Stimulated activated CD4-positive, alpha-beta T cell treated with anti-CD3 and anti-CD28 coated beads, Interleukin-1b, Interleukin-23, amount 100 ng/mL, for 24 hours (primary cell): ENCODE measurements at regions not wholly inside any gene's neighbourhood (a gene's known extent, or its start where the extent isn't known, plus 50 kb on each side); places are given as distances from the start of the nearest gene placed in this dataset.
"Not testable (repeated sequence)": the region's sequence is repeated elsewhere in the genome, so short reads cannot be mapped to it uniquely, and the experiment has no call there.

Experiments used
- DNase-seq, 4 experiments: peaks; one replicate each; pipeline ENCODE4 v3.0.0-alpha.2; 2020; ENCODE audit warnings: low read depth in 4 of 4, low spot score in 1 of 4

DNA sequence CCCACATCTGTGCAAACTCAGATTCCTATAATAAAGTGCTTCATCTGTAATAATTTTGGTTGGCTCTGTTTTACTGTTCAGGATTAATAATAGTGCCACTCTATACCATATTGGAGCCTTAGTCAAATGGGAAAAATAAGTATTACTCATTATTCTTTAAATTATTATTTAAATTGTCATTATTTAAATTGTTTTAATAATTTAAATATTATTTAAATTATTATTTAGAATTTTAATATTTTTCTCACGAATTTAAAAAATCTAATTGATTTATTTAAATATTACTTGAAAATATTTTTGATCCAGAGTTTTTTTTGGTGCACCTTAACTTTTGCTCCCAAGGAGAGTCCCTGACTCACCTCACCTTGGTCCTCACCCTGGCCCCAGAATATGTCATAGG is 245.7 kb upstream of the MDGA2 start:
- DNase-seq, result no peak

DNA sequence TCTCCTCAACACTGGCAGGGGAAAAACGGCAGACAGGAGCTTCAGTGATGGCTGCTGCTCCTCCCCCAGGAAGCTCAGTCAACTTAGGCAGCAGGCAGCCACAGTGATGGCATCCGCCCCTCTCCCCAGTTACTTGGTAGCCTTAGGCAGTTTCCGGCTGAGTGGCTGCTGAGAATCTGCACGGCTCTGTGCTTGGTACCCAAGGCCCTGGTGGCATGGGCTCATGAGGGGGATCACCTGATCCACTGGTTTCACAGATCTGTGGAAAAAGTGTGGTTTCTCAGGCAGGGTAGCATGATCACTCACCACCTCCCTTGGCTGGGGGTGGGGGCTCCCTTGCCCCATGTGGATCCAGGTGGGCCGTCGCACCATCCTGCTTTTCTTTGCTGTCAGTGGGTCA is 244.6 kb upstream of the MDGA2 start:
- DNase-seq, result no peak

DNA sequence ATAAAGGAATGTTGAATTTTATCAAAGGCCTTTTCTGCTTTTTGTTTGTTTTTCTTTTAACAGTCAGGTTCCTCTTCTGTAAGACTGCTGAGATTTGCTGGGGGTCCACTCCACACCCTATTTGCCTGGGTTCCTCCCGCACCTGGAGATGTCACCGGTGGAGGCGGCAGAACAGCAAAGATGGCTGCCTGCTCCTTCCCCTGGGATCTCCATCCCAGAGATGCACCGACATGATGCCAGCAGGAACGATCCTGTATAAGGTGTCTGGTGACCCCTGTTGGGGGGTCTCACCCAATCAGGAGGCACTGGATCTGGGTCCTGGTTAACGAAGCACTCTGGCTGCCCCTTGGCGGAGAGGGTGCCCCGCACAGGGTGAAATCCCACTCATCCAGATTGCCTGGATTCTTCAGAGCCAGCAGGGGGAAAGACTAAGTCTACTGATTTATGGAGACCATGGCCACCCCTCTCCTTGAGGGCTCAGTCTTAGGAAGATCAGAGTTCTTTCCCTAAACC is 244.0 kb upstream of the MDGA2 start:
- DNase-seq, result no peak

DNA sequence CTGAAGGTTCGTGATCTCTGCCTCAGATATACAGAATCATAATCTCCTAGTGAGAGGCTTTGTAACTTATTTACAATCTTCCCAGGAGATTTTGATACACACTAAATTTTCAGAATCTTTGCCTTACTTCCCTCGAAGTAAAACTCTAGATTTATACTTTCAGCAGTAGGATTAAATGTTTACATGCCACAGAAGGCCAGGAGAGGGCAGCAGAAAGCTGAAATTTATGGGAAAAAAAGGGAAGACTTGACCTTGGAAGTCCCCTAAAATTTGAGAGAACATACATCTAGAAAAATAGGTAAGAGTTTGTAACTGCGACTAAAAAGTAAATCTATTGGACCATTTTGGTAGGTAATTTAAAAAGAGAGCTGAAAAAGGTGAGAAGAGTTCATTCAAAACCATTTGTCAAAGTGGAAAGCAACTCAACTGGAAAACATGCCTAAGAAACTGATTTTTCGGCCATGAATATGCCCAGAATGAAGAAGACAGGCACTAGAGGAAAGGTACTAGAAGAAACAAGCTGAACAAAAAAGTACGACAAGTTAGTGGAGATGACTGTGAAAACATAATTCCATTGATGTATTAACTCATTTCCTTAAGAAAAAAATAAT is 242.0 kb upstream of the MDGA2 start:
- DNase-seq, result no peak

DNA sequence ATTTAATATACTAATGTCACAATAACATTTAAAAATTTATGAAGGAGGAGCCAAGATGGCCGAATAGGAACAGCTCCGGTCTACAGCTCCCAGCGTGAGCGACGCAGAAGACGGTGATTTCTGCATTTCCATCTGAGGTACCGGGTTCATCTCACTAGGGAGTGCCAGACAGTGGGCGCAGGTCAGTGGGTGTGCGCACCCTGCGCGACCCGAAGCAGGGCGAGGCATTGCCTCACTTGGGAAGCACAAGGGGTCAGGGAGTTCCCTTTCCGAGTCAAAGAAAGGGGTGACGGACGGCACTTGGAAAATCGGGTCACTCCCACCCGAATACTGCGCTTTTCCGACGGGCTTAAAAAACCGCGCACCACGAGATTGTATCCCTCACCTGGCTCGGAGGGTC is 225.7 kb upstream of the MDGA2 start:
- not testable (repeated sequence) for DNase-seq

DNA sequence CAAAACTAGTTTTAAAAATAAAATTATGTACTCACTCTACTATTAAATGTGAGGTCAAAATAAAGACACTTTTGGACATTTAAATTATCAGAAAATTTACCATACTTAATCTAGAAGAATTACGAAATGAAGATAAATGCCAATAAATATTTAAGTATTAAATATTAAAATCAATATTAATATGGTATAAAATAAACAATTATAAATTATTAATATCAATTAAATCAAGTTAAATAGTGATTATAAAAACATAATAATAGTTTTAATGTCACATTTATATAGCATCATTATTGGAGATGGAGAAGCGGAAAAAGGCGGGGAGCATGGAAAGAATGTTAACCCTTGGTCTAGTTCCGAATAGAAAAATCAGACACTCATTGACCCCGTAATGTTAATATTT is 224.3 kb upstream of the MDGA2 start:
- no peak for DNase-seq

DNA sequence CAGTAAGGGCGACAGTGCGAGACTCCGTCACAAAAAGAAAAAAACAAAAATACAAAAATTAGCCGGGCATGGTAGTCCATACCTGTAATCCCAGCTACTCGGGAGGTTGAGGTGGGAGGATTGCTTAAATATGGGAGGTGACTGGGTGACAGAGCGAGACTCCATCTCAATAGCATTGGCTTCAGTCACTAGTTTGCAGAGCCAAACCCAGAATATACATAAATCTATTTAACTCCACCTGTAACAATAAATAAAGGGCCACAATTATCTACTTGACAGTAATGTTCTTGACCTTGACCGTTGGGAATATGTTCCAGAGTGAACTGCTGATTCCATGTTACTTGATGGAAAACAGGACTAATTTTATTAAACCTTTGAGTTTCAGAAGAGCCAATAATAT is 198.9 kb upstream of the MDGA2 start:
- no peak for DNase-seq

DNA sequence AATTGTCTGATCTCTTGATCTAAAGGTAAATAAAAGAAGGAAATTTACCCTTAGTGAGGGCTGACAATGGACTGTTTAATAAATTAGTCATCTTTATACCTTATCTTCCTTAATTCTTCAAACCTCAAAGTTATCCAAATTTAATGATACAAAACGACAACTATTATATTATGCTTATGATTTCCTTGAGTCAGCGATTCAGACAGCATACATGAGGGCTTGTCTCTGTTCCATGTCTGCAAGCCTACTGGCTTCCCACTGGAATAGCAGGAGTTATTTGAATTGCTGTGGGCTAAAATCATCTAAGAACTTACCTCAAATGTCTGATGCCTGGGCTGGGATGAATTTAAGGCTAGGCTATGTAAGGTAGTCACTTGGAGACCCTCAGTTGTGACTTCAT is 197.2 kb upstream of the MDGA2 start:
- DNase-seq, result no peak

DNA sequence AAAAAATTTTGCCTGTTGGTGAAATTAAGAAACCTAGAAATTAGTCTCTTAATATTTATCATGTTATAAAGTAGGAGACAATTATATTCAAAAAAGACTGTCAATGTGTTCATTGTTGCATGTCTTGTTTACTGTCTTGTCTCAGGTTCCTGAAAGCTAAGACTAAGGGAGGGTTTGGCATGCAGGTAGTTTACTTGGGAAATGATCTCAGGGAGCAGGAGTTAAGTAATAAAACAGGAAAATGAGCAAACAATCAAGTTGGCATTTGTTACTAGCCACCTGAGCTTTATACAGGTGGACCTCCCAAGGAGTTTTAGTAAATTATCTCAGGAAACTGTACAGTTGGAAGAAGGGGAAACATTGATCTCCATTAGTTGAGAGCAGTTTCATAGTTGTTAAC is 188.0 kb upstream of the MDGA2 start:
- no peak for DNase-seq

DNA sequence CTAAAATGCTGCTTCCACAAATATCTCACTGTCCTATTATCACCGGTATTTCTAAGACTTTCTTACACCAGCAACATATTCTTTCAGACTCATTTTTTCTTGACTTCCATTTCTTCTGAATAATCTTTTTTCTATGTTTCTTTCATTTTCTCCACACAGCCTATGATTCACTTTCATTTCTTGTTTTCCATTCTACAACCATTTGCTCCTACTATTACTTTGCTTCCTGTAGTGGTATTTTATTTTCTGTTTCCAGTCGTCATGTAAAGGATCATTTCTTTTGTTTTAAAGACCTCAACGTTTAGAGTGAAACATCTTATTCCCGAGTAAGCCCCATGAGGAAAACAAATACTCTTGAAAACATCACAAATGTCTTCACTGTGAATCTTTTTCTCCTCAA is 182.2 kb upstream of the MDGA2 start:
- no peak for DNase-seq

DNA sequence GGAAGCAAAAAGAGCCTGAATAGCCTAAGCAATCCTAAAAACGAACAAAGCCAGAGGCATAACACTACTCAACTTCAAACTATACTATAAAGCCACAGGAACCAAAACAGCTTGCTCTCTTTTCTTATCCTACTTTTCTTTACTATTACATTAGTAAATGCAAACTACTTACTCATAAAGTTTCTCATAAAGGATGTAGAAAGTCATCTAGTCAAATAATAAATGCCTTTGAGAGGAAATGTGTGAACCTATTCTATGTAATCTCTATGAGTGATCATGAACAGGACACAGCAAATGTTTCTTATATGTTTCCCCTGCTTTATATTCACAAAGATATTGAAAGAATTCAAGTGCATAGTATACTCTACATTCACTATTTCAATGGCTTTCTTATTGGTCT is 176.9 kb upstream of the MDGA2 start:
- DNase-seq, result no peak

DNA sequence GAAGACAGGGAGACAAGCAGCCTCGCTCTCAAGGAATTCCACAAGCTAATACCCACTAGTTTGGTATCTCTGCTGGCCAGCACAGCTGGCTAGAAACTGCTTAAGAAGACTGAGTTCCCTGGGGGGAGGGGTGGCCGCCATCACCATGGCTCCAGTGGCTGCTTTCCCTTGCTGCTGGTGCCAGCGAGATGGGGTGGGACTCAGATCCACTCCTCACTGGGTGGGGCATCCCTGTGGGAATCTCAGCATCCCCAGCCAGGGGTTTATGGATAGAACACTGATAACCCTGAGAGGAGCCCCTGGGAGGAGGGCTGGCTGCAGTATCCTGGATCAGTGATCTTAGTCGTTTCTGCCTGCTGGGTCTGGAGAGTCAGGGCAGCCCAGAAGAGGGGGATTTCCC is 170.6 kb upstream of the MDGA2 start:
- no peak for DNase-seq

DNA sequence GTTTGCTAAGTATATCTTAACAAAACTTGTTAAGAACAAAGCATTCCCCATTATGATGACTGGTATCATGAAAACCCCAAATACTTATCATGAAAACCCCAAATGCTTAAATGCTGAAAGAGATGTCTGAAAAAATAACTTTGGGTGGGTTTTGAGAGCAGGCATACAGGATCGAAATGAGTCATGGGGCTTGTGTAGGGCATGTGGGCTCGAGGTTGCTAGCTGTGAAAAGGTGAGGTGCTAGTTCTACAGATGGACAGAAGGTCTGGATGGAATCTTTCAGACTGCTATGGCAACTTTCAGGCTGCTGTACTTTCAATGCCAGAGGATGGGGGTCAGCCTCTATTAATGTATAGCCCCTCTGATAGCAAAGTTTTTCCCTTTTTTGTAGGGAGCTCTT is 167.8 kb upstream of the MDGA2 start:
- no peak for DNase-seq

DNA sequence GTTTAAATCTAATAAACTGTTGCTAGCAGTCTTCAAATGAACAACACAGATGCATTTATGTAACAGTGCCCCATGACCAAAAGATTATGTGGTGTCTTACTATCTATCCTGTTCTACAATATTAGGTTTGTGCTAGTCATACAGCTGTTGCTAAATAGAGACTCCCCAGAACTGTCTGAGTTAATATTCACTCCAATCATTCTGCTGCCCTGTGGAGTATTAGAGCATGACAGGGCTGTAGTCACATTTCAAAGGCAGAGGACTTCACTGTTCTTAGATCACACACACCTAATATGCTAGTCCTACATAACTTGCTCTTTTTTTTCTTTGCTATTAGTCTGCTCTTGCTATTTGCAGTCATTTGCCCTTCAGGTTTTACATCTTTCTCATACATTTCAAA is 157.6 kb upstream of the MDGA2 start:
- DNase-seq, result no peak

DNA sequence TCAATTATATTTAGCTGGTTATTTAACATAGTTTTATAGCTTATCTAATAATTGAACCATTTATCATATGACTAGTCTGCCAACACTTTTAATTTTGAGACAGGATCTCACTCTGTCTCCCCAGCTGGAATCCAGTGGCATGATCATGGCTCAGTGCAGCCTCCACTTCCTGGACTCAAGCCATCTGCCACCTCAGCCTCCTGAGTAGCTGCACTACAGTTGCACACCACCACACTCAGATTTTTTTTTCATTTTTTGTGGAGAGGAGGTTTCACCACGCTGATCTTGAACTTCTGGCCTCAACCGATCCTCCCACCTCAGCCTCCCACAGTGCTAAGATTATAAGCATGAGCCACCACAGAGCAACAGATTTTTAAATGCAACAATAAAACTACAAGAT is 151.4 kb upstream of the MDGA2 start:
- no peak for DNase-seq

DNA sequence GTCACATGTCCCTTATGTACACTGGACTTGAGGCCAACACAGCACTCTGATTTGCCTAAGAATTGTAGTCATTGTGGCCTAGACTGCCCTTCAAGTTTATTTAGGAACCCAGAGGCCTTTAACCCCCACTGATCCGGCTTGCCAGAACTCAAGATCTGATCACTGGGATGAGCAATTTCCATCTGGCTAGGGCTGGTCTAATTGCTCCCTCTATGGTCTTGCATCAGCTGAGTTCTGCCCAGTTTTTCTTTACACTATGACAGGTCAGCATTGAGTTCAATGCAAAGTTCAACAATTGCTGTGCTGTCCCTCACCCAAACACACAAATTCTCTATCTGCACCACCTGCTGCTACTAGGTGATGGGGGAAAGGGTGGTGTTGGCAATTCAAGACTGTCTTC is 146.9 kb upstream of the MDGA2 start:
- no peak for DNase-seq

DNA sequence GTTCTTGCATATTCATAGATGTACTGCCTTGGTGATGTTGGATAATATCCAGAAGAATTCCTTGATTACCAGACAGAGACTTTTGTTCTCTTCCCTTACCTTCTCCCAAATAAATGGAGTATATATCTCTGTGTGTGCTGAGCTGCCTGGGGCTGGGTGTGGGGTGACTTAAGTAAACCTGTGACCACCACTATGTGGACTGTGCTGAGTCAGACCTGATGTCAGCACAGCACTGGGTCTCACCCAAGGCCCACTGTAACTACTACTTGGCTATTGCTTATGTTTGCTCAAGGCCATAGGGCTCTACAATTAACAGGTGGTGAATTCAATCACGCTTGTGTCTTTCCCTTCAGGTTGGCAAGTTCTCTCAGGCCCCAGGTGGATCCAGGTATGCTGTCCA is 145.7 kb upstream of the MDGA2 start:
- DNase-seq, result no peak

DNA sequence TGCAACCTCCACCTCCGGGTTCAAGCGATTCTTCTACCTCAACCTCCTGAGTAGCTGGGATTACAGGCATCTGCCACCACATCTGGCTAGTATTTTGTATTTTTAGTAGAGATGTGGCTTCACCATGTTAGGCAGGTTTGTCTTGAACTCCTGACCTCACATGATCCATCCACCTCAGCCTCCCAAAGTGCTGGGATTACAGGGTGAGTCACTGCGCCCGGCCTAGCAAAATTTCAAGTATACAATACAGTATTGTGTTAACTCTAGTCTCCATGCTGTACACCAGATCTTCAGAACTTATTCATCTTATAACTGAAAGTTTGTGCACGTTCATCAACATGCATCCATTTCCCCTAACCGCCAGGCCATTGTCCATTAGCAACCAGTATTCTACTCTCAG is 115.1 kb upstream of the MDGA2 start:
- DNase-seq, result no peak

DNA sequence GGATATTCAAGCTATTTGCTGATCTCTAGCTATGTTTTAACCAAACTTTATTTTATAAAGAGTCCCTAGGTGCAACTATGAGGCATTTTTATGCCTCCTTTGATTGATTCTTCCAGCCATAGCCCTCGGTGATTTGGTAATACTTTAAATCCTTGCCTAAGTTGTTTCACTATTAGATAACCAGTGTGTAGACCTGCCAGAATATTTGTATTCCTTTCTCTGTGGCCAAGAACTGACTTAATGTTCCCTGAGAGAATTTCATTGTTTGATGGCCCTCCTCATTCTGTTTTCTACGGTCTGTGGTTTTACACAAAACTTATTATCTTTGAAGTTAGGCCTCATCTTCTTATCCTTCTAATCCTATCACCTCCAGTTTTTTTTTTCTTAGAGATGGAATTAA is 109.7 kb upstream of the MDGA2 start:
- DNase-seq, result no peak

DNA sequence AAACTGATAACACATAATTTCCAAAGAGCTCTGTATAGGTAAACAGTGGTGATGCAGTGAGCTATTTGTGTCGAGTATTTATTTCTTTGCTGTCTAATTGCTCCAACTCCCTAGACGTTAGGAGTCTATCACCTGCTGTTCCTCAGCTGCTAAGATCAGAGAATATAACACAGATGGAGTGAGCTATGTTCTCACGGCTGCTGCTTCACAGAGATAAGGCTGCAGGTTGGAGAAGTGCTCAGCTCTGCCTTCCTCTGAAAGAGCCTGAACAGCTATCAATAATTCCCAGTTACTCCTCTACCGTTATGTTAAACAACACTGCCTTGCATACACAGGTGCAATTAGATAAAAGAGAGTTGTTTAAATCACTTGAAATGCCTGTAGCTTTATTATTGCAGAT is 103.2 kb upstream of the MDGA2 start:
- no peak for DNase-seq

DNA sequence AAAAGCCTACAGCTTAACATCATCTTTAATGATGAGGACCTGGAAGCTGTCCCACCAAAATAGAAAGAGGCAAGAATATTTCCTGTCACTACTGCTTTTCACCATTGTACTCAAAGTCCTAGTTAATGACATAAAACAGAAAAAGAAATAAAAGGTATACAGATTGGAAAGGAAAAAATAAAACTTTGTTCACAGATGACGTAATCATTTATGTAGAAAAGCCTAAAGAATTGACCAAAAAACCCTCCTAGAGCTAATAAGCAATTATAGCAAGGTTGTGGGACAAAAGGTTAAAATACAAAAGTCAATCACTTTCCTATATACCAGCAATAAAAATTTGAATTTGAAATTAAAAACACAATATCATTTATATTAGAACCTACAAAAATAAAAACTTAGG is 97.2 kb upstream of the MDGA2 start:
- DNase-seq, result no peak

DNA sequence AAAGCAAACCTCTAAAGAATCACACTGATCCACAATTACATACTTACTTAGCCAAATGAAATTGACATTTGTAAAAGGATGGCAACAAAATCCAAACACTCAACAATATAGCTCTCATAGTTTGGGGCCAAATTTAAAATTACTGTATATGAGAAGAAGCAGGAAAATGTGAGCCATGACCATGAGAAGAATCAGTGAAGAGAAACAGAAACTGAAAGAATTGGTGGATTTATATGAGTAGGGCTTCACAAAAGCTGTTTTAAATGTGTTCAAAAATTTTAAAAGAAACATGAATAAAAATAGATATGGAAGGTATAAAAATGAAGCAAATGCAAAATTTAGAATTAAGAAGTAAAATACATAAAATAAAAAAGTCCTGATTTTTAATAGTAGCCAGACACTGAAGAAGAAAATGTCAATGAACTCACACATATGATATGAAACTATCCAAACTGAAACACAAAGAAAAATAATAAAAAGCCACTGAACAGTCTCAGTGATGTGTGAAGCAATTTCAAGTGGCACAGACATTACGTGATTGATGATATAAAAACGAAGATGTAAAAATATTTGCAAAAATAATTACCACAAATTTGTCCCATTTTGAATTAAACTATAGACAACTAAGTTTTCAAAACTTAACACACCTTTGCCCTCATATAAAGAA is 87.9 kb upstream of the MDGA2 start:
- DNase-seq, result no peak

DNA sequence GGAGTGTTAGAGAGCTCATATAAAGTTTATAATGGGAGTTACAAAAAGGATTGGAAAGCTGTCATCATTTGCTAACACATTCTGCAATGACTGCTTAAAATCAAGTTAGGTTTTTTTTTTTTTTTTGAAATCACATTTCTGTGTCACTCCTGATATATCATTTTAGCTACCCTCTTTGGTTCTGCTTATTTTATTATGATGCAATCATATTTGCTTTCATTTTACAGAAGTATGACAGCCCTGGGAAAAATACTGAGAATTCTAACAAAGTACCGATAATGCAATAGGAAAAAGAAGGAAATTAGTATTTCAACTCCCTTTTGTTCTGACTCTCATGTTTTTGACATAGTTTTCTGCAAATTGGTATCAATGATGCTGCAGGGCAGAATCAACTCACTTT is 71.6 kb upstream of the MDGA2 start:
- DNase-seq, result no peak
